OCI-M1 (cell line): ENCODE measurements at regions not wholly inside any gene's neighbourhood (a gene's known extent, or its start where the extent isn't known, plus 50 kb on each side); places are given as distances from the start of the nearest gene placed in this dataset.

Experiments
- DNase-seq: peaks from one replicate; lab custom pipeline; 2025; lab: John Stamatoyannopoulos, UW

- peak; percentile 17 for DNase-seq
These were observed 232.2 kb upstream of the KLF4 start for GRCh38 chr9:107721705-107722245.

DNA sequence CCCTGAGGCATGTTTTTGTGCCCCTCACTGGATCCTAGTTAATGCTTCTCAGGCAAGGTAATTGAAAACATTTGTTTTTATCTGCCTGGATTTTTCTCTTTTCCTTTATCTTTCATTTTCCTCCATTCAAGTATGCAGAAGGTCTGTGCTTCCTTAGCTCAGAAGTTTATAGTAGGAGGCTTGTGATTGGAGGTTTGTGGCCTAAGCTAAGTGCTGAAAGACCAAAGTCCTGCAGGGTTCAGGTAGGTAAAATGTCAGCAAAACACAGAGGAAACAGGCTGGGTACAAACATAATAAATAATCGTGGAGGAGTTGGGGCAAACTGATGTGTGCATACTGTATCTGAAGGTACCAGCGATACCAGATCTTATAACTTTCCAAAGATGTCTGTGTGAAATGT lies 230.9 kb upstream of the KLF4 start:
- no peak for DNase-seq

DNA sequence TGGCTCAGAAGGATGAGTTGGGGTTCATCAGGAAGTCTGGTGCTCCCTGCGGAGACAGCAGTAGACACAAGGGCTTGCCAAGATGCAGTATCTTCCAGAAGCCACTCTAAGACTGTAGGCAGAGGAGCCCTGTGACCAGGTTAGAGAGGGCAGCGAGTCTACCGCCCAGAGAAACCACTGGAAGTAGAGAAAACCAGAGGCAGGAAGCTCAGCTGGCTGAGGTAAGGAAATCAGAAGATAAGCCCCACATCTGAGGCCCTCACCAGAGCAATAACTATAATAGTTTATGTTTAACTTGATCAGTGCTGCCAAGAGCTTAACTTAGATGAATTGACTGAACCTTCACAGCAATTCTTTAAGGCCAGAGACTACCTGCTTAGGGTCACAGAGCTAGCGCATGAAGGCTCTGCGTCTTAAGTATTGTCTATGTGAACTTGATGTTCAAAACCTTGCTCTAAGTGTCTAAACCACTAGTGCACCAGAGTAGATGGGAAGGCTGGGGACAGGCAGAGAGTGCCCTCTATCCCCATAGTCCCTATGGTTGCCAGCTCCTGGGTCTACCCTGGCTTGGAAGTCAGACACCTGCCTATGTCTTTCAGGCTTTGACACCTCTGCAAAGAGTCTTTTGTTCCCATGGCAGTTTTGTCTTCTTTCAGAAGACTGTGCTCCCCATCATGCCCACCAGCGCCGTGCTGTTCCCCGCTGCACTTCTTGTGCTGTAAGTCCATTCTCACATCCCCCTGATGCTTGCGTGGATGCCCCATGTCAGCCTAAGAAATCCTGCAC lies 228.2 kb upstream of the KLF4 start:
- DNase-seq = no peak

- no peak for DNase-seq
These were observed 226.2 kb upstream of the KLF4 start for GRCh38 chr9:107715740-107716139.

- DNase-seq = no peak
These were observed 223.9 kb upstream of the KLF4 start for GRCh38 chr9:107713470-107713869.

GRCh38 chr9:107712390-107712789 lies 222.8 kb upstream of the KLF4 start:
- DNase-seq = peak; percentile 79

- DNase-seq = peak; percentile 21
These were observed 222.0 kb upstream of the KLF4 start for GRCh38 chr9:107711542-107711941.

- DNase-seq = no peak
These were observed 221.4 kb upstream of the KLF4 start for GRCh38 chr9:107710953-107711352.

DNA sequence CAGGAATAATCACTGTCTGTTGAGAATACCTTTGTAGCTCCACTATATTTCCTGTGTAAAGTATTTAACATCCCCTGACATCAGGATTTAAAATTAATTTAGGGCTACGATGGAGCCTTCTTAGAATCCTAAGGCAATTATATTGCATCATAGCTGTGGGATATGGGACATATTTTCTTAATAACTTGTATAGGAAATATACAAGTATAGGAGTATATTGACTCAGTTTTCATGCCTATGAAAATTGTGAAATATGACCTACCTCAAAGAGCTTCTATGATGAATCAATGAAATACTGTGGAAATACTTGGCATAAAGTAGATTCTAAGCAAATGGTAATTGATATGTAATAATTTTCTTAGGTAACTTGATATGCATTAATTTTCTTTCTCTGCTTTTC lies 221.0 kb upstream of the KLF4 start:
- DNase-seq = no peak

- peak; percentile 79 for DNase-seq
These were observed 219.2 kb upstream of the KLF4 start for GRCh38 chr9:107708791-107709190.

DNA sequence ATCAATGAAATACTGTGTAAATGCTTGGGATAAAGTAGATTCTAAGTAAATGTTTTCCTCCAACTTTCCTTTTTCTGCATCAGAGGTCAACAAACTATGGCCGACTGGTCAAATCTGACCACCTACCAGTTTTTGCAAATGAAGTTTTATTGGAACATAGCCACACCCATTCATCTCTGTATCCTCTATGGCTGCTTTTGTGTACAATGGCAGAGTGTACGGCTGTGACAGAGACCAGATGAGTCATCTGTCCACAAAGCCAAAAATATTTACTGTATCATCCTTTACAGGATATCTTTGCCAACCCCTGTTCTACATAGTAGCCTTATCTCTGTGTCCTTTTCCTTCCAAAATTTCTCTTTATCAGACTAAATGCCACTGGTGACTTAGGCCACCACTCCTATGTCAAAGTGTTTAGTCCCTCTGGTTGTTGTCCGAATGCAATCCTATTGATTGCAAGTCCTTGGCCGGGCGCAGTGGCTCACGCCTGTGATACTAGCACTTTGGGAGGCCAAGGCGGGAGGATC lies 218.4 kb upstream of the KLF4 start:
- peak; percentile 80 for DNase-seq

GRCh38 chr9:107707428-107707837 lies 217.9 kb upstream of the KLF4 start:
- DNase-seq = peak; percentile 70

GRCh38 chr9:107706701-107707427 lies 217.3 kb upstream of the KLF4 start:
- DNase-seq = no peak

- DNase-seq = no peak
These were observed 216.0 kb upstream of the KLF4 start for GRCh38 chr9:107705521-107705920.

DNA sequence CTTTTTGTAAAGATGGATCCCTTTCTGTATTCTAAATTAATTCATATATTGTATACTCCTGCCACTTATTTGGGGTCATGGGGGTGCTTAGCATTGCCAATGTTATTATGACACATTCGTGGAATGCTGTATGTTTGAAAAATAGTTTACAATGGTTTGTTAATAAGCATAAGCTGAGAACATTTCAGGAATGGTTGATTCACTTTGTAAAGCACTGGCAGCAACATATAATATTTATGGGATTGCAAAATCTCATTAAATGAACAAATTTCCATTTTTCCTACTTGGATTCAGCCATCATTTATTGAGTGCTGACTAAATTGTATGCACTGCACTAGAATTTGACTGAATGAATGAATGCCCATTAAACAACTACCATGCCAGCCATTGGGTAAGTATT lies 215.2 kb upstream of the KLF4 start:
- no peak for DNase-seq

- DNase-seq = no peak
These were observed 214.1 kb upstream of the KLF4 start for GRCh38 chr9:107703651-107704050.

DNA sequence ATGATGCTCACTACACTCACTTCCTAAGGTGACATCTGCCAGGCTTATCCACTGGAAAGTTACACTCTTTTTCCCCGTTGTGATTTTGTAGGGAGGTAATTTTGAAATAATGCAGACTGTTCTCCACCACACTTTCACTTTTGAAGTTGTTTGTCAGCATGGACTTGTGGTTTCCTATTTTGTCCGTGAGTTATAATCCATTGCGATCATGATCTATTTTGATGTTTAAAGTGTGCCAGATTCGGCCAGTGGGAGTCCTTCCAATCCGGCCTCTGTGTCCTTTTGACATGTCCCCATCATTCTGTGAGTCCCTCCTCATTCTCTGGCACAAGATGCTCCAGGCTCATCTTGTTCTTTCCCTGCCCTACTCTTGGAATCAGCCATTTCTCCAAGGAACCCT lies 211.3 kb upstream of the KLF4 start:
- peak; percentile 39 for DNase-seq

DNA sequence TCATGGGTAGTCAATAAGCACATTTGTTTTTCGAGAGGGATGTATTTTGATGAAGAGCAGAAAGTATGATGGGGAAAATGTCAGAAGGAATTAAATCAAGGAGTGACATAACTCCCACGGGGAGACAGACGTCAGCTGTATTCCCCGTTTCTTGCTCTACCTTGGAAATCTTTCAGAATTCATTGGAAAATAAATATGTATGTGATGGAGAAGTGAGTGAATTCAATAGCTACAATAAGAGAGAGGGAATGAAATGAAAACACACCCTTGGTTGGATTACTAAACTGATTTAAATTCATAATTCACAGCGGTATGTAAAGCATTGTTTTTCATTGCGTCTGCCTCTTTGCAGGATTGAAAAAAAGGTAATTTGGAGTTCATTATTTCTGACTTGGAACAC lies 209.7 kb upstream of the KLF4 start:
- no peak for DNase-seq

DNA sequence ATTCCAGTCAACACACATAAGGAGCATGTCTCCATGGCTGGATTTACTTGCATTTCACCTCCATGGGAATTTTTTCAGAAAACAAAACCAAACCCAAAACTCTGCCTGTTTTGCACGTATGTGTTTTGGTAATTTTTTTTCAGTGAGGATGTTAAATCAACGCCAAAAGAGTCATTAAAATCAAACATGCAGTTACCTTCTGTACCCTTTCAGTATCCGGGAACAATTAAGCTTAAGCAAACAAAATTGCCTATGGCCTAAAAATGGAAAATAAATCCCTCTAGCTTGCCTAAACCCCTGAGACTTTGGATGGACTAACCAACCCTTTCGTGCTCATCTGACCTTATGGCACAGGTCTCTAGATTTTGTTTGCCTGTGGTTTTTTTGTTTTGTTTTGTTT lies 209.2 kb upstream of the KLF4 start:
- no peak for DNase-seq

GRCh38 chr9:107696302-107696701 lies 206.7 kb upstream of the KLF4 start:
- DNase-seq = no peak

GRCh38 chr9:107694390-107694789 lies 204.8 kb upstream of the KLF4 start:
- no peak for DNase-seq

GRCh38 chr9:107693625-107694326 lies 204.2 kb upstream of the KLF4 start:
- DNase-seq = no peak
